ENCODE measurements at regions not wholly inside any gene's neighbourhood (a gene's known extent, or its start where the extent isn't known, plus 50 kb on each side); places are given as distances from the start of the nearest gene placed in this dataset.

DNA sequence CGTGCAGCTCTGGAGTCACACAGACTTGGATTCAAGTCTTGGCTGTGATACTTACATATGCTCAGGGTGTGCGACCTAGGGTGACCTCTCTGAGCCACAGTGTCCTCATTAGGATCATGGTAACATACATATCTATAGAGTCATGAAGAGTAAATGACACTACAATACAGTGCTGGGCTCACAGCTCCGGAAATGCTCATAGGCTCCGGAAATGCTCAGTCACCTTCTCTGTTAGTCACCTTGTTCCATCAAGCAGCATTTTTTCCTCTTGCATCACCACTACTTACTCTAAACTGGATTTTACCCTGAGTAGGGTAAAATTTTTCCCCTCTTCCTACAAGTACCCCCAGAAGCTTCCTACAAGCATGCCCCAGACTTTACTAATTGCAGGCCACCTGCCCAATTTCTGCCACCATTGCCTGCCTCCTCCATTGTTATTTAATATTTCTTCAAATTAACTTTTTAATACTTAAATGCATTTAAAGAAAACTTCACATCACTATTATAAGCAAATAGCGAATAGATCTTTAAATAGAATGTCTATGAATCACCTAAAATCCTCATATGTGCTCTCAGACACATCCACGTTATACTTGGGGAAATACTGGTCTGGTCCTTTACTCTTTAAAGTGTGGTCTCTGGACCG lies 147.6 kb upstream of the SPRY4 start (continued):
- TF ChIP-seq, protein P1, sequence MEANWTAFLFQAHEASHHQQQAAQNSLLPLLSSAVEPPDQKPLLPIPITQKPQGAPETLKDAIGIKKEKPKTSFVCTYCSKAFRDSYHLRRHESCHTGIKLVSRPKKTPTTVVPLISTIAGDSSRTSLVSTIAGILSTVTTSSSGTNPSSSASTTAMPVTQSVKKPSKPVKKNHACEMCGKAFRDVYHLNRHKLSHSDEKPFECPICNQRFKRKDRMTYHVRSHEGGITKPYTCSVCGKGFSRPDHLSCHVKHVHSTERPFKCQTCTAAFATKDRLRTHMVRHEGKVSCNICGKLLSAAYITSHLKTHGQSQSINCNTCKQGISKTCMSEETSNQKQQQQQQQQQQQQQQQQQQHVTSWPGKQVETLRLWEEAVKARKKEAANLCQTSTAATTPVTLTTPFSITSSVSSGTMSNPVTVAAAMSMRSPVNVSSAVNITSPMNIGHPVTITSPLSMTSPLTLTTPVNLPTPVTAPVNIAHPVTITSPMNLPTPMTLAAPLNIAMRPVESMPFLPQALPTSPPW (CRISPR knock-in tag; IDR thresholded peaks at IDR 0.05), result no peak
- no peak for TF ChIP-seq RNF219 (CRISPR knock-in tag; IDR thresholded peaks at IDR 0.05)
- TF ChIP-seq THRB (CRISPR knock-in tag; conservative IDR thresholded peaks at IDR 0.05), result no peak
- no peak for TF ChIP-seq ERF (CRISPR knock-in tag; IDR thresholded peaks at IDR 0.05)
- TF ChIP-seq, protein P2, sequence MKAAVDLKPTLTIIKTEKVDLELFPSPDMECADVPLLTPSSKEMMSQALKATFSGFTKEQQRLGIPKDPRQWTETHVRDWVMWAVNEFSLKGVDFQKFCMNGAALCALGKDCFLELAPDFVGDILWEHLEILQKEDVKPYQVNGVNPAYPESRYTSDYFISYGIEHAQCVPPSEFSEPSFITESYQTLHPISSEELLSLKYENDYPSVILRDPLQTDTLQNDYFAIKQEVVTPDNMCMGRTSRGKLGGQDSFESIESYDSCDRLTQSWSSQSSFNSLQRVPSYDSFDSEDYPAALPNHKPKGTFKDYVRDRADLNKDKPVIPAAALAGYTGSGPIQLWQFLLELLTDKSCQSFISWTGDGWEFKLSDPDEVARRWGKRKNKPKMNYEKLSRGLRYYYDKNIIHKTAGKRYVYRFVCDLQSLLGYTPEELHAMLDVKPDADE (conservative IDR thresholded peaks at IDR 0.05; ENCODE audit: control insufficient read depth, low read depth, low read length), result no peak
- 0 out of 2 replicates have a peak, but pooled peaks have one; percentile 21 for TF ChIP-seq ZBED1 (IDR thresholded peaks at IDR 0.05)
- TF ChIP-seq ZNF134 (CRISPR knock-in tag; conservative IDR thresholded peaks at IDR 0.05), result no peak
- TF ChIP-seq HDAC2 (IDR thresholded peaks at IDR 0.05), result no peak
- no peak for TF ChIP-seq RB1 (IDR thresholded peaks at IDR 0.05; ENCODE audit: low read depth)
- TF ChIP-seq NFIX (CRISPR knock-in tag; IDR thresholded peaks at IDR 0.05; ENCODE audit: low read depth), result no peak
- TF ChIP-seq RBM17 (IDR thresholded peaks at IDR 0.05; ENCODE audit: borderline replicate concordance, low read depth, low read length), result no peak
- no peak for TF ChIP-seq ZNF583 (CRISPR knock-in tag; IDR thresholded peaks at IDR 0.05)
- no peak for TF ChIP-seq ZNF717 (CRISPR knock-in tag; IDR thresholded peaks at IDR 0.05)
- no peak for TF ChIP-seq ZBTB8A (IDR thresholded peaks at IDR 0.05; ENCODE audit: partially characterized antibody)
- TF ChIP-seq MAX (CRISPR knock-in tag; IDR thresholded peaks at IDR 0.05), result no peak
- no peak for TF ChIP-seq ZNF408 (CRISPR knock-in tag; IDR thresholded peaks at IDR 0.05; ENCODE audit: low read depth)
- no peak for TF ChIP-seq HNRNPLL (IDR thresholded peaks at IDR 0.05; ENCODE audit: low read depth, low read length, poor library complexity, severe bottlenecking)
- TF ChIP-seq HDGF (IDR thresholded peaks at IDR 0.05), result no peak
- no peak for TF ChIP-seq PBX2 (CRISPR knock-in tag; IDR thresholded peaks at IDR 0.05; ENCODE audit: low read depth)
- TF ChIP-seq PBX2 (tag; conservative IDR thresholded peaks at IDR 0.05; ENCODE audit: low read depth), result no peak

Data from K562 (cell line).